Neural crest cell (in vitro differentiated cells): ENCODE measurements at regions not wholly inside any gene's neighbourhood (a gene's known extent, or its start where the extent isn't known, plus 50 kb on each side); places are given as distances from the start of the nearest gene placed in this dataset.

Source experiments
- DNase-seq: peaks from one replicate; pipeline ENCODE4 v3.0.0; 2021; ENCODE audit warnings: low read depth, mixed read lengths, low spot score
- H3K27ac Mint-ChIP-seq: one replicate; pipeline ENCODE4 v1.8.0; 2021; ENCODE audit warnings: mild to moderate bottlenecking, mixed read lengths; ENCODE audit not compliant: unreplicated experiment
- H3K27me3 Mint-ChIP-seq: 2 replicates; pipeline ENCODE4 v1.8.0; 2021; ENCODE audit warnings: low read depth, mild to moderate bottlenecking, mixed read lengths
- H3K36me3 Mint-ChIP-seq: 2 replicates; pipeline ENCODE4 v1.8.0; 2021; ENCODE audit warnings: low read depth, mild to moderate bottlenecking, mixed read lengths
- H3K4me1 Mint-ChIP-seq: 2 replicates; pipeline ENCODE4 v1.8.0; 2021; ENCODE audit warnings: mixed read lengths
- H3K4me3 Mint-ChIP-seq: one replicate; pipeline ENCODE4 v1.8.0; 2021; ENCODE audit warnings: mild to moderate bottlenecking, mixed read lengths
- H3K9me3 Mint-ChIP-seq: 2 replicates; pipeline ENCODE4 v1.8.0; 2021; ENCODE audit warnings: mixed read lengths
- CTCF ChIP-seq: fragments of 200-600 bp; sonication (generic); conservative IDR thresholded peaks from 2 replicates; pipeline ENCODE4 v1.5.0; 2021; ENCODE audit warnings: antibody characterized with exemption, mild to moderate bottlenecking

DNA sequence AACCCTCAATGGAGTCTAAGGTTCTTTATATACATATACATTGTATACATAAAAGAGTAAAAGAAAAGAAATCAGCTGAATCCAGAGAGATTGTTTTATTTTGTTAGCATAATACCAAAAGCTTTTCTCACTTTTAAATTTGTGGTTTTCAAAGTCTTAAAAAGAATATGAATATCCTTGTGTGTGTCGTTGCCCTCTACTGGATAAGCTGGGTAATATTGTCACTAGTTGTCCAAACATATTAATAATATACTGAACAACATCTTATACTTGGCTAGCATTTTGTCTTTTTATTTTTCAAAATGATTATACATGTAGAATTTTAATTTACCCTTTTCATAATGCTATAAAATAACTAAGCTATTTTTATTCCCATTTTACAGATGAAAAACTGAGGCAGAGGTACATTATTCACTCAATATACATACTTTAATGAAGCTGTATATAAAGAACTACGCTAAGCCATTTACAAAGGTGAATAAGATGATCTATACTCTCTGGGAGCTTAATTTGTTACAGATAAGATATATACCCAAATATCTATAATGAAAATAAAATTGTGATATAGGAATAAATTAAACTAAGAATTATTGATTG, 531.7 kb downstream of the TFAP2B start:
- Mint-ChIP-seq H3K27ac (no peak overlapping the region), H3K9me3 (peaks cover 14% of the 10 kb centered on the region), H3K4me1 (peaks cover 36% of the 10 kb centered on the region), H3K4me3 (peak overlapping the region; percentile 24), H3K27me3 (no peaks in the 10 kb centered on the region), H3K36me3 (peaks cover 13% of the 10 kb centered on the region)
- DNase-seq, result no peak
- TF ChIP-seq CTCF, result peak; percentile 64

GRCh38 chr6:51352506-51353029, 533.9 kb downstream of the TFAP2B start:
- peaks cover 36% of the 10 kb centered on the region for H3K4me1 Mint-ChIP-seq
- H3K4me3 Mint-ChIP-seq, result no peak overlapping the region
- peaks cover 2% of the 10 kb centered on the region for H3K9me3 Mint-ChIP-seq
- H3K27me3 Mint-ChIP-seq, result no peaks in the 10 kb centered on the region
- H3K36me3 Mint-ChIP-seq, result peaks cover 5% of the 10 kb centered on the region
- H3K27ac Mint-ChIP-seq, result no peak overlapping the region
- no peak for DNase-seq
- no peak for TF ChIP-seq CTCF

DNA sequence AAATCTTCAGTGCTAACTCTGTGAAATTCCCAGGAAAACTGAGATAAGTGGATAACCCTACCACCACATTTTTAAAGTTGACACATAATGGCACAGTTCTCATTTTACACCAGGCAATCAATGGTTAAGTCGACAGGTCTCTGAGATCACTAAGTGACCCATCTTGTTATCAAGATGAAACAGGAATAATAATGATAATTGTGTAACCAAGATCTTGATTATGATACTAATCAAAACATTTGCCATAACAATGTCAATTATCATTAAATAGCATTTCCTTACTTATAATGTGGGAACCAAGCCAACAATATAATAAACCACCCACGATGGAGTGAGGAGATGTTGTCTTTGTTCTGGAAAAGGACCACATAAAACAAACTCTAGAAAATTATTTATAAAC, 541.6 kb downstream of the TFAP2B start:
- Mint-ChIP-seq H3K9me3 (peaks cover 6% of the 10 kb centered on the region), H3K27me3 (no peaks in the 10 kb centered on the region), H3K27ac (no peak overlapping the region), H3K36me3 (no peaks in the 10 kb centered on the region), H3K4me3 (no peak overlapping the region), H3K4me1 (no peaks in the 10 kb centered on the region)
- DNase-seq, result no peak
- TF ChIP-seq CTCF, result no peak

DNA sequence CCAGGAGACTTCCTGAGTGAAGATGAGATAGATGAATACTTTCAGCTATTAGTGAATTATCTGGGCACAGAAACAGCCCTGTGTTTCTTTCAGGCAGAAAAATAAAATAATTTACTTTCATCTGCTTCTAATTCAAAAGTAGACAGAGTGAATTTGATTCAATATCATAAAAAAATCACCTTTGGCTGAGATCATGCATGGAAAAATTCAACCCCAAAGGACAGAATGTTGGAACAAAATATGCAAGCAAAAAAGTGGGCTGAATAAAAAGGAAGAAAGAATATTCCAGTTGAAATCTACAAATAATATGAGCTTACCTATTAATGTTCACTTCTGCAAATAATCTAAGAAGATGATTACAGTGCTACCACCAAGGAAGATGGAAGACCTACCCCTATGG, 546.9 kb downstream of the TFAP2B start:
- Mint-ChIP-seq H3K9me3 (peaks cover 2% of the 10 kb centered on the region), H3K27ac (no peak overlapping the region), H3K4me1 (no peaks in the 10 kb centered on the region), H3K27me3 (no peaks in the 10 kb centered on the region), H3K4me3 (no peak overlapping the region), H3K36me3 (no peaks in the 10 kb centered on the region)
- no peak for DNase-seq
- TF ChIP-seq CTCF, result no peak

- Mint-ChIP-seq H3K27ac (no peak overlapping the region), H3K27me3 (no peaks in the 10 kb centered on the region), H3K4me3 (no peak overlapping the region), H3K36me3 (no peaks in the 10 kb centered on the region), H3K9me3 (peaks cover 2% of the 10 kb centered on the region), H3K4me1 (no peaks in the 10 kb centered on the region)
- no peak for DNase-seq
- TF ChIP-seq CTCF, result no peak
Measured at GRCh38 chr6:51369485-51369884, 550.8 kb downstream of the TFAP2B start.
